ENCODE measurements at regions not wholly inside any gene's neighbourhood (a gene's known extent, or its start where the extent isn't known, plus 50 kb on each side); places are given as distances from the start of the nearest gene placed in this dataset.

GRCh38 chr6:169395080-169395805 lies 141.6 kb upstream of the THBS2 start:
- TF ChIP-seq POLR2A (IDR thresholded peaks at IDR 0.05) = no peak
- no peak for TF ChIP-seq CTCF (IDR thresholded peaks at IDR 0.05)

All from esophagus squamous epithelium (tissue), 4 donors.